HG02943 (cell line): ENCODE measurements at regions not wholly inside any gene's neighbourhood (a gene's known extent, or its start where the extent isn't known, plus 50 kb on each side); places are given as distances from the start of the nearest gene placed in this dataset.
"Not testable (repeated sequence)": the region's sequence is repeated elsewhere in the genome, so short reads cannot be mapped to it uniquely, and the experiment has no call there.

ENCODE experiments used
- ATAC-seq: cut with Tn5 transposase; IDR thresholded peaks from one replicate; pipeline ENCODE4 v1.9.1; 2021; ENCODE audit warnings: mild to moderate bottlenecking, low read depth, moderate library complexity; ENCODE audit not compliant: unreplicated experiment

DNA sequence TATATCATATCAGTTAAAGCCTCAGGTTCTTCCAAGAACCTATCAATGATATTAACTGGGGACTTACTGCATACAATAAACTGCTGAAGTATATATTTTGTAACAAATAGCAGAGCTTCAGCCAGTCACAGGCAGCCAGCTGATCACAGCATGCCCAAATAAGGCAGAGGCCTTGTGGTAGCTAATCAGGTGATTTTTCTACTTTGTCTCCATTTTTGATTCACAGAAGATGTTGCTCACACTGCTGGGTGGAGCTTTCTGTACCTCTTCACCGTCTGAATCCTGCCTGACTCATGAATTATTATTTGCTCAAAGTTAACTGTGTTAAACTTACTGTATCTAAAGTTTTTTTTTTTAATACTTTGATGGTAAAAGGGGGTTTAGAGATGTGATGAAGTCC lies 357.4 kb downstream of the PSAT1 start:
- ATAC-seq = no peak

GRCh38 chr9:78663369-78663768 lies 366.4 kb downstream of the PSAT1 start:
- no peak for ATAC-seq

DNA sequence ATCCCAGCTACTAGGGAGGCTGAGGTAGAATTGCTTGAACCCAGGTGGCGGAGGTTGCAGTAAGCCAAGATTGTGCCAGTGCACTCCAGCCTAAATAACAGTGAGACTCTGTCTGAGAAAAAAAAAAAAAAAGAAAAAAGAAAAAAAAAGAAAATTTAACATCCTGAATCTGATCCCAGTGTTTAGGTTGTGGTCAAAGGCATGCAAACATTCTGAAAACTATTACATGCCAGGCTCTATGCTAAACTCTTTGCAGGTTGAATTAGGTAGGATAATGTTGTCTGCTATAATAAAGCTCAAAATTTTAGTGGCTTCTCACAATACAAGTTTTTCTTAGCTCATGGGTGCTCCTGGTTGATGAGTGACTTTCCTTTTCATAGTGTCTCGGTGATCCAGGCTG lies 367.4 kb downstream of the PSAT1 start:
- no peak for ATAC-seq

GRCh38 chr9:78666818-78667414 lies 370.0 kb downstream of the PSAT1 start:
- no peak for ATAC-seq

DNA sequence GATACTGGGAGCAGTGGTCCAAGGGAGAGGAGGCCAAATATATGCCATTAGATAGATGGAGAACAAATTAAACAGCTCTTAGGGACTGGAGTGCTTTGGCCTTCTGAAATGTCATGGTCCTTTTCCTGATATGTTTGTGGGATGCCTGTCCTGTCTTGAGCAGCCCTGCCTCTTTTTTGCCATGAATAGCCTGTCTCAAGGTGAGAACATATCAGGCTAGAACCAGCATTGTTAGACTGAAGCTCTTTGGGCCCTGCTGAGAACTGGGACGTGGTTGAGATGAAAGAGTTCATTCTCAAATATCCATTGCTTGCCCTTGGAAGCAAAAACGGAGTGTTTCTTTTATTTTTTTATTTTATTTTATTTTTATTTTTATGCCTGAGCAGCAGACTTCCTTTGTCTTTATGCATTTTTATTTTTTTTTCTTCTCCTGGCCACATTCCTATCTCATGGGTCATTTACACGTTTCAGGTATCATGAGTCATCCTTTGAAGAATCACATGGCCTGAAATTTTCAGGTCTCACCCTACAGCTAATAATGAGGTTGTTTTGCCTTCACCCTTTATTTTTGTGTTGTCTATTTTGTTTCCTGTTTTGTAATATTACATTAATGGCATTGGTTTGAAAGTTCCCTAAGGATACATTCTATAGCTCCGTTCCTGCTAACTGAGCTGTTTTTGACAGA lies 371.4 kb downstream of the PSAT1 start:
- no peak for ATAC-seq

GRCh38 chr9:78669591-78669990 lies 372.7 kb downstream of the PSAT1 start:
- ATAC-seq = no peak

- ATAC-seq = no peak
These were observed 374.9 kb downstream of the PSAT1 start for GRCh38 chr9:78671785-78672184.

GRCh38 chr9:78674874-78675273 lies 377.9 kb downstream of the PSAT1 start:
- no peak for ATAC-seq

GRCh38 chr9:78676009-78676408 lies 379.1 kb downstream of the PSAT1 start:
- ATAC-seq = no peak

DNA sequence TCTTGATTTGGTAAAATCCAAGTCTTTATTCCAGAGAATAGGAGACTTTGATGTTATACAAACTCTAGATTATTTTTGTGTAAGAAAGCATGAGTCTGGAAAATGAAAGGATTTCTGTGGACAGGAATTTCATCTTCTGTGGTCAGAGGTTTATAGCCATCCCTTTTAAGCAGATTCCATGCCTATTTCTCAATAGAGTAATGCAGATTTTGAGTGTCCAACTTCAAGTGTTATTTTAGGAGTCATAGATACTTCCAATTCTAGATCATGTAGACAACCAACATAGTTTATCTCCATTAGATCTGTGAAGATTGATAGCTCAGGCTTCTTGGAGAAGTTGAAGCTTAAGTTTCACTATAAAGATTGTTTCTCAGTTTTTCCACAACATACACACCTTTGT lies 379.7 kb downstream of the PSAT1 start:
- ATAC-seq = no peak

GRCh38 chr9:78677326-78677725 lies 380.4 kb downstream of the PSAT1 start:
- no peak for ATAC-seq

DNA sequence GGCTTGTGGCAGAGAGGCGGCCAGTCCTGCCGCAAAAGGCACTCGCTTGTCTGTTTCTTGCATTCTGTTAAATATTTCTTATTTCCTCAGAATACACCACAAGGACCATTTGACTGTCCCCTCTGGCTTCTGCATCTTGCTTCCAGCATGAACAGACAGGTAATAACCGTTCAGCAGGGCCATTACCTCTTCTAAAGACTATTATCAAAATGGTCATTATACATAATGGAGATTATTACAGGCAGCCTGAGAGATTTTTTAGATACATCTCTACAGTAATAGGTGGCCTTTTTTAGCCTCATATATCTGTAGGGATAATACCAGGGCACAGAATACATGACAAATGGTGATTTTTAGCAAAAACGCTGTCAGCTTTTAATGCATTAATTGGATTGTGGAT lies 382.0 kb downstream of the PSAT1 start:
- no peak for ATAC-seq

GRCh38 chr9:78680196-78680595 lies 383.3 kb downstream of the PSAT1 start:
- no peak for ATAC-seq

DNA sequence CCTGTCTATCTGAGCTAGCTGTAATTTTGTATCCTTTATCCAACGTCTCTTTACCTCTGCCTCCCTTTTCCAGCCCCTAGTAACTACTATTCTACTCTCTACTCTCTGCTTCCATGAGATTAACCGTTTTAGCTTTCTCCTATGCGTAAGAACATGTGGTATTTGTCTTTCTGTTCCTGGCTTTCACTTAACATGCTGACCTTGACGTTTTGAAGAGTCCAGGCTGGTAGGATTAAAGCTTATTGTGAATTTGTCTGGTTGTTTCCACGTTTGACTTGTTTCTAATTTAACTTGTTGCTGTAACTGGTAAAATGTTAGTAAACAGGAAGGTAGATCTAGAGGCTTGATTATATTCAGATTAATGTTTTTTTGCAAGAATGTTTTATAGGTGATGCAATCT lies 385.3 kb downstream of the PSAT1 start:
- no peak for ATAC-seq

GRCh38 chr9:78685471-78685870 lies 388.5 kb downstream of the PSAT1 start:
- no peak for ATAC-seq

GRCh38 chr9:78688796-78689195 lies 391.9 kb downstream of the PSAT1 start:
- no peak for ATAC-seq

- no peak for ATAC-seq
These were observed 394.6 kb downstream of the PSAT1 start for GRCh38 chr9:78691542-78691941.

DNA sequence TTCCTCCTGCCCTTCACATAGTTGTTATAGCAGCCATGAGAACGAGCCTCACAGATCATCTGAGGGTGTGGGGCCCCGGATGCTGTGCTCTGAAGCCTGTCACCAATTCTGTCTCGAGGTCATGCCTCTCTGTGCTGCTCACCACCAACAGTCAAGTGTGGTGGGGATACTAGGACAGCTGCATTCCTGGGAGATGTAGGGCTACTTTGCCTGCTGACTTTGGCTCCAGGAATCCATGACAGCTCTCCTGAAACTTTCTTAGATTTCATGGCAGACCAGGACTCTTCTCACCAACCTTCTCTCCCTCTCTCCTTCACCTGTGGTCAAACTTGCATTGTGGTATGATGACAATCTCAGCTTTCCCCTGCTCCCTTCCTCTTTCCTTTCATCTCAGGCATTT lies 395.9 kb downstream of the PSAT1 start:
- ATAC-seq = no peak

GRCh38 chr9:78694974-78695373 lies 398.0 kb downstream of the PSAT1 start:
- ATAC-seq = no peak

GRCh38 chr9:78695519-78695918 lies 398.6 kb downstream of the PSAT1 start:
- ATAC-seq = no peak

DNA sequence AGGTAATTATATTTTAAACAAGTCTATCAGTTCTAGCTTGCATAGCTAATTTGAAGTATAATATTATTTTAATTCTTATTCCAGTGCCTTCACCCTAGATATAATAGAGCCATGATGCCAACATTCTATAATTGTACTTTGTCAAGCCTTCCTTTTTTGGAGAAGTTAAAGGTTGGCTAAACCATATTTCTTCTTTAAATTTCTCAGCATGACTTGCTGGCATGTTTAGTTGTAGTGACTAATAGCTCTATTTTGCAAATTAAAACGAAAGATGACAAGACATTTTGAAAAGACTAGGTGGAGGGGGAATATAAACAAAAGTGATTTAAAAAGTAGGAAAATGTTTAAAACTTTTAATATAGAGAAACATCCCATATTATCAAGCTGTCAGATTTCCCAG lies 400.7 kb downstream of the PSAT1 start:
- no peak for ATAC-seq

- ATAC-seq = no peak
These were observed 401.4 kb downstream of the PSAT1 start for GRCh38 chr9:78698371-78698770.

DNA sequence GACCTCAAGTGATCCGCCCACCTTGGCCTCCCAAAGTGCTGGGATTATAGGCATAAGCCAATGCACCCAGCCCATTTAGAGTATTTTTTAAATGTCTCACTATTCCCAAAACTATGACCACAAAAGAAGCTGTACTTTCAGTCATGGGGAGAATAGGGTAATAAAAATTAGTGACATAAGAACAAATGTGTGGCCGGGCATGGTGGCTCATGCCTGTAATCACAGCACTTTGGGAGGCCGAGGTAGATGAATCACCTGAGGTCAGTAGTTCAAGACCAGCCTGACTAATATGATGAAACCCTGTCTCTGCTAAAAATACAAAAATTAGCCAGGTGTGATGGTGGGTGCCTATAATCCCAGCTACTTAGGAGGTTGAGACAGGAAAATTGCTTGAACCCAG lies 402.3 kb downstream of the PSAT1 start:
- ATAC-seq = not testable (repeated sequence)
